AG04450 (cell line): ENCODE measurements at regions not wholly inside any gene's neighbourhood (a gene's known extent, or its start where the extent isn't known, plus 50 kb on each side); places are given as distances from the start of the nearest gene placed in this dataset.
"Not testable (repeated sequence)": the region's sequence is repeated elsewhere in the genome, so short reads cannot be mapped to it uniquely, and the experiment has no call there.

Source experiments
- CTCF ChIA-PET: fragments of 300-600, 350-600 bp; formaldehyde crosslinking; extraction: SDS; loops from one replicate; lab custom pipeline; 2022; ENCODE audit warnings: antibody characterized with exemption, inconsistent platforms; lab: Charles Lee
- POLR2A ChIA-PET: fragments of 350-600 bp; formaldehyde crosslinking; extraction: SDS; loops from one replicate; lab custom pipeline; 2021; ENCODE audit warnings: antibody characterized with exemption, inconsistent platforms; lab: Yijun Ruan, JAX
- DNase-seq: peaks from one replicate; pipeline ENCODE4 v3.0.0-alpha.2; 2011; ENCODE audit warnings: low read depth, low spot score
- H3K27ac ChIP-seq: one replicate; pipeline ENCODE4 v1.5.1; 2012; ENCODE audit warnings: low read depth, low read length, control low read depth
- H3K27me3 ChIP-seq: one replicate; pipeline ENCODE4 v1.6.0; 2012; ENCODE audit warnings: low read length; ENCODE audit not compliant: control insufficient read depth, insufficient read depth
- H3K4me3 ChIP-seq: 2 replicates; pipeline ENCODE4 v1.5.1; 2011; ENCODE audit warnings: mild to moderate bottlenecking, low read depth, low read length, control low read depth
- H3K9me3 ChIP-seq: 2 replicates; pipeline ENCODE4 v1.5.1; 2012; ENCODE audit warnings: low read length; ENCODE audit not compliant: control insufficient read depth, insufficient read depth
- CTCF ChIP-seq: IDR thresholded peaks from 2 replicates; pipeline ENCODE4 v1.5.1; 2011; ENCODE audit warnings: low read depth, low read length, control low read depth, inconsistent platforms

- POLR2A ChIA-PET = no interaction called here
- no peak overlapping the region for H3K4me3 ChIP-seq
- no peak for DNase-seq
- CTCF ChIA-PET = no interaction called here
- no peak overlapping the region for H3K27ac ChIP-seq
- peaks cover 3% of the 10 kb centered on the region; the same call in 1 of the 2 replicates for H3K9me3 ChIP-seq
- no peaks in the 10 kb centered on the region for H3K27me3 ChIP-seq
- no peak for TF ChIP-seq CTCF
Measured at GRCh38 chr7:79930604-79931003, 204.0 kb upstream of the GNAI1 start.

- TF ChIP-seq CTCF = no peak
- POLR2A ChIA-PET = no interaction called here
- CTCF ChIA-PET = interaction anchor here (1.0 kb wide), 1 partner anchor 629 kb away, joined by 4 read pairs; no protein-coding TSS in a partner anchor
- Histone ChIP-seq H3K4me3 (no peak overlapping the region), H3K27ac (no peak overlapping the region), H3K9me3 (peaks cover 11% of the 10 kb centered on the region), H3K27me3 (no peaks in the 10 kb centered on the region)
- no peak for DNase-seq
Measured at GRCh38 chr7:79927116-79927515, 207.5 kb upstream of the GNAI1 start.

- ChIA-PET POLR2A (no interaction called here), CTCF (no interaction called here)
- Histone ChIP-seq H3K27ac (no peak overlapping the region), H3K4me3 (no peak overlapping the region), H3K27me3 (no peaks in the 10 kb centered on the region), H3K9me3 (peaks cover 17% of the 10 kb centered on the region)
- TF ChIP-seq CTCF = no peak
- DNase-seq = no peak
Measured at GRCh38 chr7:79923953-79924352, 210.7 kb upstream of the GNAI1 start.

- ChIA-PET POLR2A (no interaction called here), CTCF (interaction anchor here (0.7 kb wide), 1 partner anchor 627 kb away, joined by 4 read pairs; no protein-coding TSS in a partner anchor)
- no peak for TF ChIP-seq CTCF
- no peak overlapping the region for H3K4me3 ChIP-seq
- peaks cover 17% of the 10 kb centered on the region for H3K9me3 ChIP-seq
- H3K27ac ChIP-seq = no peak overlapping the region
- DNase-seq = no peak
- no peaks in the 10 kb centered on the region for H3K27me3 ChIP-seq
Measured at GRCh38 chr7:79922894-79923293, 211.7 kb upstream of the GNAI1 start.

- Histone ChIP-seq H3K27me3 (no peaks in the 10 kb centered on the region), H3K4me3 (no peak overlapping the region), H3K27ac (no peak overlapping the region), H3K9me3 (peaks cover 17% of the 10 kb centered on the region)
- ChIA-PET POLR2A (no interaction called here), CTCF (no interaction called here)
- no peak for DNase-seq
- no peak for TF ChIP-seq CTCF
Measured at GRCh38 chr7:79921976-79922375, 212.7 kb upstream of the GNAI1 start.

- CTCF ChIA-PET, POLR2A ChIA-PET, H3K27ac ChIP-seq, DNase-seq, H3K27me3 ChIP-seq, H3K4me3 ChIP-seq: not testable (repeated sequence)
- peaks cover 23% of the 10 kb centered on the region for H3K9me3 ChIP-seq
Measured at GRCh38 chr7:79918632-79919031, 216.0 kb upstream of the GNAI1 start.

- H3K4me3 ChIP-seq, H3K27ac ChIP-seq, CTCF ChIA-PET, H3K9me3 ChIP-seq, DNase-seq, POLR2A ChIA-PET, H3K27me3 ChIP-seq: not testable (repeated sequence)
Measured at GRCh38 chr7:79915346-79915745, 219.3 kb upstream of the GNAI1 start.
